ENCODE measurements at regions not wholly inside any gene's neighbourhood (a gene's known extent, or its start where the extent isn't known, plus 50 kb on each side); places are given as distances from the start of the nearest gene placed in this dataset.

DNA sequence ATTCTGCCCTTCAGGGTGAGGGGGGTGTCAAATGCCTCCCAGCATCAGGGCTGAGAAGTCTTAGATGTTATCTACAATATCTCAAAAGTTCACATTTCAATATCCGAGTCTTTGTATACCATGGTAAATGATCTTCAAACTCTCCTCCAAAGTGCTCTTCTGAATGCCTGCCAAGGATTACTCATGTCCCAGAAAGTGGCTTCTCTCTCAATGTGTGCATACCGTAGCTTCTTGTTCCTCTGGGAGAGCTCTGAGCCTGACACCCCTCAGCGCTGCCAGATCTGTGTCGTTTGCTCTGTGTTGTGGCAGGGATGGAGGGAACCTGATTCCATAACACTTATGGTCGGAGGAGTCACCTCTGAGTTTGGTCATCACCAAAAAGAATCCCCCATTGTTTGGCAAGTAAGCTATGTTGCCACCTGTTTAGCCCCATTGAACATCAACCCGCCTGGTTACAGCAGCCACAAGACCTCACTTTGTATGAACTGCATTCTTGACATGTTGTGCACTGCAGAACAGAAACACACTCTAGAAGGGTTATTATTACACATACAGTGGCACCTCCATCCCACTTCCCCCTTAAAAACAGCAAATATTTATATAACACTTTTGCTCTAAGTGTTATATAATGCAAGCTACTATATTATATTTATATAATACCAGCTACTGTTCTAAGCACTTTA is 163.1 kb upstream of the MIR17HG start:
- TF ChIP-seq, protein P1, sequence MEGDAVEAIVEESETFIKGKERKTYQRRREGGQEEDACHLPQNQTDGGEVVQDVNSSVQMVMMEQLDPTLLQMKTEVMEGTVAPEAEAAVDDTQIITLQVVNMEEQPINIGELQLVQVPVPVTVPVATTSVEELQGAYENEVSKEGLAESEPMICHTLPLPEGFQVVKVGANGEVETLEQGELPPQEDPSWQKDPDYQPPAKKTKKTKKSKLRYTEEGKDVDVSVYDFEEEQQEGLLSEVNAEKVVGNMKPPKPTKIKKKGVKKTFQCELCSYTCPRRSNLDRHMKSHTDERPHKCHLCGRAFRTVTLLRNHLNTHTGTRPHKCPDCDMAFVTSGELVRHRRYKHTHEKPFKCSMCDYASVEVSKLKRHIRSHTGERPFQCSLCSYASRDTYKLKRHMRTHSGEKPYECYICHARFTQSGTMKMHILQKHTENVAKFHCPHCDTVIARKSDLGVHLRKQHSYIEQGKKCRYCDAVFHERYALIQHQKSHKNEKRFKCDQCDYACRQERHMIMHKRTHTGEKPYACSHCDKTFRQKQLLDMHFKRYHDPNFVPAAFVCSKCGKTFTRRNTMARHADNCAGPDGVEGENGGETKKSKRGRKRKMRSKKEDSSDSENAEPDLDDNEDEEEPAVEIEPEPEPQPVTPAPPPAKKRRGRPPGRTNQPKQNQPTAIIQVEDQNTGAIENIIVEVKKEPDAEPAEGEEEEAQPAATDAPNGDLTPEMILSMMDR (IDR thresholded peaks at IDR 0.05): no peak
- TF ChIP-seq POLR2A (IDR thresholded peaks at IDR 0.05): no peak
- no peak for TF ChIP-seq POLR2AphosphoS5 (IDR thresholded peaks at IDR 0.05)

All from prostate gland (tissue), 2 donors.